ENCODE measurements at regions not wholly inside any gene's neighbourhood (a gene's known extent, or its start where the extent isn't known, plus 50 kb on each side); places are given as distances from the start of the nearest gene placed in this dataset.

DNA sequence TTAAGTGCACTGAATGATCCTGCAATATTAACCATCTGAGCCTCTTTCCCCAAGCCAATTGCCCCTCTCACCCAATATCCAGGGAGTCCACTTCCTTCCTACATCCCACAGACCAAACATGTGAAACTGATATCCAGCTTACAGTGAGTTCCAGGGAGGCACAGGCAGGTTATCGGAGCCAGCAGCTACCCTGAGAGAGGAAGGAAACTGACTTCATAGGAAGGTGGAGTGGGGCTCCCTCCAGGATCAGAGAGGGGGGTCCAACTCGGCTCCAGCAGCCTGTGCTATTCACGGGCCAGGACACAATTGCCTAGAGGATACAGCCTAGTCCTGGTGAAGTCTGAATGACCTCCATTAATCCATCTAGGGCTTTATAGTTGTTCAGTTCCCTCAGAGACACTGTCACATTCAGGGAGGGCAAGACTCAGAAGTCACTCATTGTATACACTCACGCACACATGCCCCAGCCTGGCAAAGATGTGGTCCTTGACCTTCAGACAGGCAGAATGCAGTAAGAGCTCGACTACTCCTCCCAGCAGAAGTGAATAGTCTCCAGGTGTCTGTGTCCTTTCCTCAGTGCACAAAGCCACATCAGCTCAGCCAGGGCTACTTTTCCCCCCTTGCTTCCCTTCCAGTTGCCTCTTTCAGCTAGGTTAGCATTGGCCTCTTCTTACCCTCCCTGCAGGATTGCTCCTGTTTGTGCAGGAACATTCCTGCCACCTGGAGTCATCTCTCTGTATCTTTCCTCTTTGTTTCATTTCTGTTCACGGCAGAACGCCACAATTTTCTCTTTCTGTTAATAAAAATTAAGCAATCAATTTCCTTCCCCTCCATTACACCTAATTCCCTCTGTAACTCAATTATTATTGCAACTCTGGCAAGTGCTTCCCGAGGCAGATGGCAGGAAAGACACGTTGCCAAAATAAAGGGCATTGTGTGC is 501.7 kb downstream of the ARHGEF28 start:
- TF ChIP-seq KLF1 (tag by site-specific recombination; IDR thresholded peaks at IDR 0.05) (no peak), ZFP37 (tag by site-specific recombination; IDR thresholded peaks at IDR 0.05) (no peak), REST (tag by site-specific recombination; IDR thresholded peaks at IDR 0.05) (no peak), ZNF777 (tag by site-specific recombination; IDR thresholded peaks at IDR 0.05; ENCODE audit: borderline replicate concordance) (no peak), ZBTB17 (tag by site-specific recombination; IDR thresholded peaks at IDR 0.05) (no peak), HOXC10 (CRISPR knock-in tag; IDR thresholded peaks at IDR 0.05) (no peak), ZNF121 (tag by site-specific recombination; IDR thresholded peaks at IDR 0.05) (no peak), YY1 (tag by site-specific recombination; IDR thresholded peaks at IDR 0.05) (no peak)
- TF ChIP-seq, protein P1, sequence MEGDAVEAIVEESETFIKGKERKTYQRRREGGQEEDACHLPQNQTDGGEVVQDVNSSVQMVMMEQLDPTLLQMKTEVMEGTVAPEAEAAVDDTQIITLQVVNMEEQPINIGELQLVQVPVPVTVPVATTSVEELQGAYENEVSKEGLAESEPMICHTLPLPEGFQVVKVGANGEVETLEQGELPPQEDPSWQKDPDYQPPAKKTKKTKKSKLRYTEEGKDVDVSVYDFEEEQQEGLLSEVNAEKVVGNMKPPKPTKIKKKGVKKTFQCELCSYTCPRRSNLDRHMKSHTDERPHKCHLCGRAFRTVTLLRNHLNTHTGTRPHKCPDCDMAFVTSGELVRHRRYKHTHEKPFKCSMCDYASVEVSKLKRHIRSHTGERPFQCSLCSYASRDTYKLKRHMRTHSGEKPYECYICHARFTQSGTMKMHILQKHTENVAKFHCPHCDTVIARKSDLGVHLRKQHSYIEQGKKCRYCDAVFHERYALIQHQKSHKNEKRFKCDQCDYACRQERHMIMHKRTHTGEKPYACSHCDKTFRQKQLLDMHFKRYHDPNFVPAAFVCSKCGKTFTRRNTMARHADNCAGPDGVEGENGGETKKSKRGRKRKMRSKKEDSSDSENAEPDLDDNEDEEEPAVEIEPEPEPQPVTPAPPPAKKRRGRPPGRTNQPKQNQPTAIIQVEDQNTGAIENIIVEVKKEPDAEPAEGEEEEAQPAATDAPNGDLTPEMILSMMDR (tag by site-specific recombination; IDR thresholded peaks at IDR 0.05), result peak; percentile 75; the same call in 1 of the 2 replicates

Data from HEK293 (cell line).